ENCODE measurements at regions not wholly inside any gene's neighbourhood (a gene's known extent, or its start where the extent isn't known, plus 50 kb on each side); places are given as distances from the start of the nearest gene placed in this dataset.
"Not testable (repeated sequence)": the region's sequence is repeated elsewhere in the genome, so short reads cannot be mapped to it uniquely, and the experiment has no call there.

DNA sequence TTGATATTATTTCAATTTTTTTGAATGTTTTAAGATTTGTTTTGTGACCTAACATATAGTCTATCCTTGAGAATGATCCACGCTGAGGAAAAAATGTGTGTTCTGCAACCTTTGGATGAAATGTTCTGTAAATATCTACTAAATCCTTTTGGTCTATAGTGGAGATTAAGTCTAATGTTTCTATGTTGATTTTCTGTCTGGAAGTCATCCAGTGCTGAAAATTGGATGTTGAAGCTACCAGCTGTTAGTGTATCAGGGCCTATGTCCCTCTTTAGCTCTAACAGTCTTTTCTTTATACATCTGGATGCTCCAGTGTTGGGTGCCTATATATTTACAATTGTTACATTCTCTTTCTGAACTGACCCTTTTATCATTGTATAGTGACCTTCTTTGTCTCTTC, 422.3 kb downstream of the TMEM232 start:
- no peak for DNase-seq (ENCODE audit: low read depth in 3 of 3)

DNA sequence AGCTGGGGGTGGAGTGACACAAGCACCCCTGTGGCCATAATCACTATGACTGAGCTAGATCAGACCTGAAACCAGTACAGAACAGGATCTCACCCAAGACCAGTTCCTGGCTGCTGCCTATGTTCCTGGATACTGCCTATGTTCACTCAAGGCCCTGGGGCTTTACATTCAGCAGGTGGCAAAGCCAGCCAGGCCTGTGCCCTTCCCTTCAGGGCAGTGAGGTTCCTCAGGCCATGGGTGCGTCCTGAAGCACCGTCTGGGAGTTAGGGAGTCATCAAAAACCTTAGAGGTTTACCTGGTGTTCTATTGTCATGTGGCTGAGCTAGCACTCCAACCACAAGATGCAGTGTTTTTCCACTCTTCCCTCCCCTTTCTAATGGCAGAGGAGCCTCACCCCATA, 419.8 kb downstream of the TMEM232 start:
- no peak for DNase-seq (ENCODE audit: low read depth in 3 of 3)

DNA sequence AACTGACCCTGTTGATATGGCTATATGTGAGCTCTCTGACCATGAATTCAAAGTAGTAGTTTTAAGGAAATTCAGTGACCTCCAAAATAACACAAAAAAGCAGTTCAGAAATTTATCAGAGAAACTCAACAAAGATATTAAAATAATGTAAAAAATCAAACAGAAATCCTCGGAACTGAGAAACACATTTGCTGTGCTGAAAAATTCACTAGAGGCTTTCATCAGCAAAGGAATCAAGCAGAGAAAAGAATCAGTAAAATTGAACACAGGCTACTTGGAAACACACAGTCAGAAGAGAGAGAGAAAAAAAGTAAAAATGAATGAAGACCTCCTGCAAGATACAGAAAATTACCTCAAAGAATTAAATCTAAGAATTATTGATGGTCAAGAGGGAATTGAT, 417.2 kb downstream of the TMEM232 start:
- DNase-seq (ENCODE audit: low read depth in 3 of 3): no peak

DNA sequence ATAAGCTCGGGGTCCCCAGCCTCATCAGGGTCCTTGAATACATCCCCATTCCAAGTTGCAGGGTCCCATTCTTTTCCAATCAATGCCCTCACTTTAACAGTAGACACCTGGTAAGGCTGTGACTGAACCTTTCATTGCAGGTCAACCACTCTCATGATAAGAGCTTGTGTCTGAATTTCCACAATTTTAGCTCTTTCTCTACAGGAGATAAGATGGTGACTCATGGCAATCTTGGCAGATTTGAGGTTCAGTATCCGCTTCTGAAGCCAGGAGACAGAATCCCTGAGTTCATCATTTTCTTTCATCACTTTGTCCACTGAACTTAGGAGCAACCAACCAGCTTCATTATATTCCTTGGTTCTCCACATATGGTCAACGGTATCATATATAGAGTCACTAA, 409.9 kb downstream of the TMEM232 start:
- not testable (repeated sequence) for DNase-seq (ENCODE audit: low read depth in 3 of 3)

DNA sequence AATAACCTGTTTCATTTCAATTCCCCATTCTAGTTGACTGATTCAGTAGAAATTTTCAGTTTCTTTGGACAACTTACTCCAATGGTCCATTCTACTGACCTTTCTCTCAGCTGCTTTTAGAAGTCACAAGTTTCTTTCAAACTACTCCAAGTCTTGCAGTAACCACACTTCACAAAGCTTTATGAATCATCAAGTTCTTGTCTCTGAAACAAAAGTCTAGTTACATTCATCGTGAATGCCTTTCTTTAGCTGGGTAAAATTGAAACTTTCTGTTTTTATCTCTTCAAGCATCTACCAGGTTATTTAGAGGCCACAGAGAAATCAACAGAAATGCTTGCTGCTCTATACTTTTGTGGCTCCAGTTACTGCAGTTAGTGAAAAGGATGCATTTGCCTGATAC, 405.4 kb downstream of the TMEM232 start:
- DNase-seq (ENCODE audit: low read depth in 3 of 3): no peak

DNA sequence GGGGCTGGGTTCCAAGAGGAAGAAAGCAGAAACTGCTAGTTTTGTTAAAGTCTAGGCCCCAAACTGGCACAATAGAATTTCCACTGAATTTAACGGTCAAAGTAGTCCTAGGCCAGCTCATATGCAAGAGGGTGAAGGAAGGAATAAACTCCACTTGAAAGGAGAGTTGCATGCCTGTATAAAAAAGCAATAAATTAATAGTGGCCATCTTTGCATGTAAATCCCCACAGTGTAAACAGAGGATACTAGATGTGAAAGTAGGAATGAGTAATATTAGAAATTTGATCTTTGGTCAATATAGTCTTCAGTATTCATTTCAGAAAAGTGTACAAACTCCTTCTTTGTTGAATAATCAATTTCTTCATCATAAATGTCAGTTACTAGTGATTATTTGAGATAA, 403.1 kb downstream of the TMEM232 start:
- DNase-seq (ENCODE audit: low read depth in 3 of 3): no peak

DNA sequence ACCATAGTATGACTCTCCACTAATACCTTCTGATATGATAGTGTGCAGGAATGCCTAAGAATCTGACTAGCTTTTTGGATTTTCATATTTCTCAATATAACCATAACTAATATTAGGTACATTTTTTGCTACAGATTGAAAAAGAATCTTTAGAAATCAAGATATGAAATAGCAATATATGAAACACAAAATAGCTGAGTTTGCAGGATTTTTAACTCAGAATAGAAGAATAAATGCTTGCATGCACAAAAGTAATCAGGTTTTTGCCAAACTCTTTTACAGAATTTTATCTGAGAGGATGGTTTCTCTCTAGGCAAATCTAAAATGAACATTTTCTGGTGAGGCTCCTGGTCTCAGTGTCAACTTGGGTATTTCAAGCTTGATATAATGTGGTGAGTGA, 402.6 kb downstream of the TMEM232 start:
- DNase-seq (ENCODE audit: low read depth in 3 of 3): no peak

DNA sequence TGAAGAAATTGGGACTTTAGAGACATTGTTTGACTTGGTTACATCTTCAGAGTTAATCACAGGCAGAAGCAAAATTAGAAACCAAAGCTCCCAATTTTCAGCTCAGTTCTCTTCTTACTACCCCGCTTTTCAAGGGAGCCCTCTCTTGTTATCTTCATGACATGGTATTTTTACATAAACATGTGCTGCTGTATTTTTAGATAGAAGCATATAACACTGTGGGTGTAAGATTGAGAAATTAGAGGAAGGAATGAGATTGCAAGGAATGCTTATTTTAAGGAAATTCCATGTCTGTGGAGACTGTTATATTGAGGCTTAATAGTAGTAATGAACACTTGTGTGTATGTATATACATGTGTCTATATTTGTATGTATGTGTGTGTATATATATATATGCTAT, 401.6 kb downstream of the TMEM232 start:
- no peak for DNase-seq (ENCODE audit: low read depth in 3 of 3)

DNA sequence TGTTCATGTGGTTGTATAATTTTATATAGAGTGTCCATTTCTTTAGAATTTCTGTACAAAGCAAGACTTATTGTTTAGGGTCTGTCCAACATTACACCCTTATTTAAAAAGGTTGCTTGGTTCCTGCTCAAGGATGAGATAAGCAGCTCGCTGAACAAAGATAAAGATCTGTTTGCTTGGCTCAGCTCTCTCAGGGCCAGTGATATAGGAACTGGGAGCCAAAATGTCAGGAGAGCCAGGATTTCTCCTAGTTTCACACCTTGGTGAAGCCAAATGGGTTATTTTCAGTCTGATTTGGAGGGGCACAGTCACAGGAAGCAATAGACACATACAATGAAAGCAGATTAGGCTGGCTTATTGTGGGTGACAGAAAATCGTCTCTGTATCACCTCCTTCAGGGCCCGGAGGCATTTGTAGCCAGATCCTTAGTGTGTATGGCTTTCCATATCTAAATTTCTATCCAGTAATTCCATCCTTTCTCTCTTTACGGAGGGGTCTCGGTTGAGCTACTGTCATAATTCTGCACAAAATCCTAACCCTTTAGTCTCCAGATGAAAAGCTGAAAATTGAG, 396.4 kb downstream of the TMEM232 start:
- DNase-seq (ENCODE audit: low read depth in 3 of 3): no peak

DNA sequence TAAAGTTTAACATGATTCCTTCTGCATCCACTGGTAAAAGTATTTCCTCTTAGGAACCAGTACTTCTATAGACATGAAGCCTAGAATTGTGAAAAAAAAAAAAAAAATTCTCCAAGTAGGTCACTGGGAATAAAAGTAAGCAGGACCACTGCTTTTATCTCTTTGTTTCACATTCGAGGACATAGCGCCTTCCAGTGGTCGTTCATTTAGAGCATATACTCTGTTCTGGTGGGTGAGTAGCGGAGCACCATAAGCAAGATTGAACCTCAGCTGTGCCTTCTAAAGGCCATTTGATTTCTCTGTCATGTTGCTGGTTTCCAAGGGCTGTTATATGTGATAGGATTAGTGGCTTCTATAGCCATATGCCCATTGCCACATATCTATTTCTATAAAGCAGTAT, 393.1 kb downstream of the TMEM232 start:
- no peak for DNase-seq (ENCODE audit: low read depth in 3 of 3)

DNA sequence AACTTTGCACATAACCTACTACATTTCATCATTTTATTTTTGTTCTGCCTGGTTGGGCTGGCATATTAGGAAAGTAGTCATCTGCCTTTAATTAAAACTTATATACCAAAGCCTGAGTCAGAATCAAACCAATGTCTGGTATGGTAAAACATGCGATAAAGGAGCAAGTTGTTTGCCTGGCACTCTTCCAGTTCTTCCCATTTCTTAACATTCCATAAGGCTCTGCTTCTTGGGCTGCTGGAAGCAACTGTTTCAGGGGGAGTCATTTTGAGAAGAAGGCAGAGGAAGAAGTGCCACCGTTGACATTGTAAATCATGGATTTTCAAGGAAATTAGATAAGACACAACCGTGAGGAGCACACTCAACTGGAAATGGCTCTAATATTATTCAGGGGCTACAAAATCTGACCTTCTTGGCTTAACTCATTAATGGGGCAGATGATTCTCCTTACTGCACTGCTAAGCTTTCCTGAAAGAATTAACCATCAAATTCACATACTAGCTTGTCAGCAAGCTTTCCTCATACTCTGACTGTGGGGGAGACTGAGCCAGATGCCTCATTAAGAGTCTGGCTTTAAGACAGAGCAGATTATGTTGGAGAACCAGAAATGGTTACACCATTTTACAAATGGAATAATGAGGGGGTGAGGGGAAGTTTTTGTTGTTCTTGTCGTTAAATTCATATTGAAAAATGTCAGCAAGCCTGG, 391.0 kb downstream of the TMEM232 start:
- no peak for DNase-seq (ENCODE audit: low read depth in 3 of 3)

DNA sequence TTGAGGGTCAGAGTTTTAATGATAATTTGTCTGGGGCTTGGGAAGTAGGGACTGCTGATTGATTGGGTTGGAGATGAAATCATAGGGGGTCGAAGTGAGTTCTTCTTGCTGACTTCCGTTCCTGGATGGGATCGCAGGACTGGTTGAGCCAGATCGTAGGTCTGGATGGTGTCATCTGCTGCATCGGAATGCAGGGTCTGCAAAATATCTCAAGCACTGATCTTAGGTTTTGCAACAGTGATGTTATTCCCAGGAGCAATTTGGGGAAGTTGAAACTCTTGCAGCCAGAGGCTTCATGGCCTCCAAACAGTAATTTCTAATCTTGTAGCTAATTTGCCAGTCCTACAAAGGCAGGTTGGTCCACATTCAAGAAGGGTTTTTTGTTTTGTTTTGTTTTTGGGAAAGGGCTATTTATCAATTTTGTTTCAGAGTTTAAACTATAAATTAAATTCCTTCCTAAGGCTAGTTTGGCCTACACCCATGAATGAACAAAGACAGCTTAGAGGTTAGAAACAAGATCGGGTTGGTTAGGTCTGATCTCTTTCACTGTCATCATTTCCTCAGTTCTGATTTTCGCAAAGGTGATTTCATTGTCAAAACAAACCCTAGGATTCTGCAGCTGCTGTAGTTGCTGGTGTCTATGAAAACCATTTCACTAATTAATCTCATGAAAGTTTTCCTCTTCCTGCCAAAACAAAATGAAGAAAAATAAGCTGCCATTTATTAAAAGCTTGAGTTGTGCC, 388.0 kb downstream of the TMEM232 start:
- no peak for DNase-seq (ENCODE audit: low read depth in 3 of 3)

DNA sequence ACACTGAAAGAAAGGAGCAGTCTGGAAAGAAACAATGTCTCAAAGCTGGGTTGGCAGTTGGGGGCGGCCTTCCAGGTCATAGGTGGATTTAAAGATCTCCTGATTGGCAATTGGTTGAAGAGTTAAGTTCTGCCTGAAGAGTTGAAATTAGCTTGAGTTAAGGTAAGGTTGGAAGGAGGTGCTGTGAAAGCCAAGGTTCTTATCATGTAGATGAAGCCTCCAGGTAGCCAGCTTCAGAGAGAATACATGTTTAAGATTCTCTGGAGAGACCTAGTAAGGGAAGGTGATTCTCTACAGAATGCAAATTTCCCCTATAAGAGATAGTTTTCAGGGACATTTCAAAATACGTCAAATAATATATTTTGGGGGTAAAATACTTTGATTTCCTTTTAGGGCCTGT, 387.1 kb downstream of the TMEM232 start:
- no peak for DNase-seq (ENCODE audit: low read depth in 3 of 3)

DNA sequence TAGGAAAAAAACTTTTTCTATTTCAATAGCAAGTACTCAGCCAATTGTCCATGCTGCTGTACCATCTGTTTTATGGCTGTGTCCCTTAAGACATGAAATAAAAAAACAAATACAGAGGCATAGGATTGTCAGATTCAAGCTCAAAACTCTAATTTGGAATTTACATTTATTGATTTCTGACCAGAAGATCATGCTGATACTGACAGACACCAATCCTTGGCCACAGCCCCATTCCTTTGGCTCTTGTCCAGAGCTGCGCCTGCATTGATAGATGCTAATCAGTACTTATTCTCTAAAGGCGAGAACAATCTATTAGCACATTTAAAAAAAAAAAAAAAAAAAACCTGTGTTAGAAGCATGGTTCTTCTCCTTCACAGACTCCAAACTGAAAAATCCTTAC, 384.6 kb downstream of the TMEM232 start:
- DNase-seq (ENCODE audit: low read depth in 3 of 3): no peak

DNA sequence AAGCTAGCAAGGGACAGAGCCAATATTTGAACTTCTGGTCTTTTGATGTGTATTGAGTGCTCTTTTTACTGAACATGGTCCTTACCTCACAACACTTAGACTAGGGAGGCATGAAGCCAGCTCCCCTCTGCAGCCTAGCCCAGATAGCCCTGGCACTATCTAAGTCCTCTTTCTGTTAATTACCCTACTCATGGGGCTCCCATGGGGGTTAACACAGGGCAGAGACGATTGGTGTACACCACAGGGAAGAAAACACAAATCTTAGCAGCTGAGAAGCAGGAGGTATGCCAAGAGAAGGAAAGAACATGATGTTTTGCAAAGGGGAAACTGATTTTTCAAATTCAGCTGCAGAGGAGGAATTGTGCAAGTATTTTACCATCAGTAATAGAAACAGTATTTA, 383.8 kb downstream of the TMEM232 start:
- no peak for DNase-seq (ENCODE audit: low read depth in 3 of 3)

DNA sequence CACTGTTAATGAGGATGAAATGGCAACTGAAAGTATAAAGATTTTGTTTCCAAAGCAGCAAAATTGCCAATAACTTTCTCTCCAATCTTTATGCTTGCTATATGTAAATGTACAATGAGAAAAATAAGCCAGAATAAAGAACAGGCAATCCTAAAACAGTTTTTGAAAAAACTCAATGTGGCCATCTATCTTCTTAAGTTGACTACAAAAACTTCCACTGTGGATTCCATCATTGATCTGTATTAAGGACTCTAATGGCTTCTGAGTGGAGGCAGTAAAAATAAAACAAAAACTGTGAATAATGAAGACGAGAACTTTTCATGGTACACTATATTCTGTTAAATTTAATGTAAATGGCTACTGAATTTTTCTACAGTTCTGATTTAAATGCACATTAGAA, 382.9 kb downstream of the TMEM232 start:
- DNase-seq (ENCODE audit: low read depth in 3 of 3): no peak

DNA sequence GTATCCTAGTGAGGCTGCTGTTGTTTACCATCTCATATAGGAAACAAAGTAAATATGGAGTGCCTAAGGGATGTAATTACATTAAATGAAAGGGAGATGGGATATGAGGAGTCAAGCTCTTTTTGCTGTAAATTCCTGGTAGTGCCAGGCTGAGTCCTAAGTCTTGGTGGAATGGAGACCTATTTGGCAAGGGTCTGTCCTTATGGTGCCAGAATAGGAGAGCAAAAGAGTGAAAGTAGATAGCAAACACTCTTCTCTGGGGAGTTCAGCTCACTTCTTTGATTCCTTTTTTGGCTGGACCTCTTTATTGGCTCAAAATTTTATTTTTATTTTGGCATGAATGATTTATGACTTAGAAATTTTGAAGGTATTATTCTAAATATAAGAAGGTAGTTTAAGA, 380.8 kb downstream of the TMEM232 start:
- DNase-seq (ENCODE audit: low read depth in 3 of 3): no peak

DNA sequence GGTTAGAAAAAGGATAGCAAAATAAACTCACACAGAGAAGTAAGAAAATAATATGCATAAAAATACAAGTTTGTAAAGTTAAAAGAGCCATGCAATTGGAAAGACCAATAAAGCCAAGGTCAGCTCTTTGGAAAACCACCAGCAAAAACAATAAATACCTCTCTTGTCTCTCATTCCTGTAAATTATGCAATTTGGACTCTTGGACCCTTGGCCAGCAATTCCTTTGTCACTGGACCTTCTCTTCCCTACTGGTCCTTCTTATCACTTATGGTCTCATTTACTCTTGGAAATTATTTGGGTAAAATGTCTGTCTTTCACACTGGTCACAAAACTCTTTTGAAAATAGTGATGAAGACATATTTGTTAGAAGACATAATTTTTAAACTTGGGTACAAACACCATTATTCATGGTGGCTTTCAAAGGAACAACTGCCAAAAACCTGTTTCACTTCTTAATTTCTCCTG, 379.5 kb downstream of the TMEM232 start:
- DNase-seq (ENCODE audit: low read depth in 3 of 3): no peak

DNA sequence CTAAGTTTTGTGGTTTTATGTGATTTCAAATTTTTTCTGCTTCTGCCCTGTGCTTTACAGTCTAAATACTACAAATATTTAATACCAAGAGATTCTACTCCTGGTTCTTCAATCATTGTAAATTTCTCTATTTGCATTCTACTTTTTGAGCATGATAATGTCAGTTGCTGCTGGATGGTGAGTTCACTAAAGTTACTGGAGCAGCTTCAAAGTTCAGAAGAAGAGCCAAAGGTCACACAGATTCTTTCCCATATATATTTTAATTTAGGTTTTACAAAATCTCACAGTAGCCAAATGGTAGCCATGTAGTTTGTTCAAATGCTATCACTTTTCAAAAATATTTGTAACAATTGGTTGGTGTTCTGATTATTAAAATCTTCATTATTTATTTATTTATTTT, 378.7 kb downstream of the TMEM232 start:
- DNase-seq (ENCODE audit: low read depth in 3 of 3): no peak

DNA sequence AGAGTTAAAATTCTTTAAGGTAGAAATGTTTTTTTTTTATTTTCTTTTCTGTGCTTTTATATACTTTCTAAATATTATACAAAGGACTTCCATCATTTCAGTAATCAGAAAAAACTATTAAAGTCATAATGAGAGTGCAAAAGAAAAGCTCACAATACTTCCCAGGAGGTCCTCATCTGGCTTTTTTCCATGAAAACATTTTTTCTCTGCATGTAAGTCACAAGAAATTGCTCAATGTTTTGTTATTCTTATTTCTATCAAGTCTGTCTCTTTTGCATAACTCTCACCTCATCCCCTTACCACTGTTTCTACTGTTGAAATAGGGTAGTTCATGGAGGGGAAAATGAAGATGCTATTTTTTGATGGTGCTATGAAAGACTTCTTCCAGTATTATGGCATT, 375.0 kb downstream of the TMEM232 start:
- no peak for DNase-seq (ENCODE audit: low read depth in 3 of 3)

DNA sequence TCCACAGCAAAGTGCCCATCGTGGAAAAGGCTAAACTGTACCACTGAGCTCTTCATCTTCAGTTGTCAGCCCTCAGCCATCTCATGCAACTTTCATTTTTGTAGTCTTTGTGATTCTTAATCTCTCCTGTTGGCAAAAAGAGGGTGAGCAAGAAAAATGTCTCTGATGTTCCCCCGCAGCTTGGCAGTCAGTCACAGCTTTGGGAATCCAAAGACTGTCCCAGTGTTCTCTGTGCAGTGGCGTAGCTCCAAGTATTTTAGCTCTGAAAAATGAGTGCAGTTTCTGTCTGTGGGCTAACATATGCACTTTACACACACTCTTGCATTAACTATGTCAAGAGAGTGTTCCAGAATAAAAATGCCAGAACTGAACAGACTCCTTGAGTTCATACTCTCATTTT, 372.2 kb downstream of the TMEM232 start:
- DNase-seq (ENCODE audit: low read depth in 3 of 3): no peak

DNA sequence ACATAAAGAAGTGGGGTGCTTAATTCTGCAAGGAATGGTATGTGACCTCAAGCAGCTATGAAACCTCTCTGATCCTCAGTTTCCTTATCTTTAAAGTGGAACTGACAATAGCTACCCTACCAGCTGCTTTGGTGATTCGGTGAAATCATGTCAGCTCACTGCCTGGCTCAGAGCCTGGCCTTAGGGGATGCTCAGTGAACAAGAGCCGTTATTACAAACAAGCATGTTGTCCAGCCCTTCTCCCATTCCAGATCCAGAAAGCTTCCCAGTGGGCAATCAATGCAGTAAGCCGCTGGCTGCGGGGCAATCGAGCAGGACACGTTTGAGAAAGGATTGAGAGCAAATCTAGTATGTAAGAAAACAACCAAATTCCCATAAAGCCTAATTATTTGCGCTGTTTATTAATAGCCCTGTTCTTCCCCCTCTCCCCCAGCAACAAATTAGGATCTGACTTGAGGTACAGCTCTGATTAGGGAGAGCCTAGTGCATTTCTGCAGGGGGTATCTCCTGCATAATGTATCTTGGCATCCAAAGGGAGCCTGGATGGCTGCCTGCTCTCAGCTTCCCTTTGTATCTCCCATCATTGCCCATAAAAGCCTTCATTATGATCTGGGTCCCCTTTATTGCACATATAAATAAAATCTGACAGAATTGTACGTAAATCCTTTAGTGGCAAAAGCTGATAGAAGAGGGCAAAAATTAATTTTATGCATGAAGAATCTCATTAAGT, 371.4 kb downstream of the TMEM232 start:
- no peak for DNase-seq (ENCODE audit: low read depth in 3 of 3)

DNA sequence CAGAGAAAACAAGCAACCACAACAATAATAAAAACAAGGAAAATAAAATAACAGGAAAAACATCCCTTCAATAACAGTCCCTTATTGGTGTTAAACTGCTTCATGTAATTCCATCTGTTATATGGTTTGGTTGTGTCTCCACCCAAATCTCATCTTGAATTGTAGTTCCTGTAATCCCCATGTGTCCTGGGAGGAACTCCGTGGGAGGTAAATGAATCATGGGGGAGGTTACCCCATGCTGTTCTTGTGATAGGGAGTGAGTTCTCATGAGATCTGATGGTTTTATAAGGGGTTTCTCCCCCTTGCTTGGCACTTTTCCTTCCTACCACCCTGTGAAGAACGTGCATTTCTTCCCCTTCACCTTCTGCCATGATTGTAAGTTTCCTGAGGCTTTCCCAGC, 369.8 kb downstream of the TMEM232 start:
- DNase-seq (ENCODE audit: low read depth in 3 of 3): no peak
